NB4 (cell line): ENCODE measurements at regions not wholly inside any gene's neighbourhood (a gene's known extent, or its start where the extent isn't known, plus 50 kb on each side); places are given as distances from the start of the nearest gene placed in this dataset.

Experiments
- CTCF ChIP-seq: IDR thresholded peaks from one replicate; pipeline ENCODE4 v1.5.1; 2012; ENCODE audit warnings: low read depth, low read length
- POLR2A ChIP-seq: IDR thresholded peaks from 2 replicates; pipeline ENCODE4 v1.6.1; 2011; ENCODE audit warnings: mild to moderate bottlenecking; ENCODE audit not compliant: insufficient read length; ENCODE audit errors: extremely low read depth

GRCh38 chr2:199685669-199686068 is 165.3 kb downstream of the FTCDNL1 start:
- TF ChIP-seq CTCF (no peak), POLR2A (no peak)
